NCI-H146 treated with DMSO at 0.1 percent for 48 hours (cell line): ENCODE measurements at regions not wholly inside any gene's neighbourhood (a gene's known extent, or its start where the extent isn't known, plus 50 kb on each side); places are given as distances from the start of the nearest gene placed in this dataset.
A peak's percentile ranks its signal among the peaks of the same experiment; 100 is the strongest.

ENCODE experiments used
- DNase-seq: peaks from one replicate; lab custom pipeline; 2025; ENCODE audit not compliant: unreplicated experiment; lab: John Stamatoyannopoulos, UW

DNA sequence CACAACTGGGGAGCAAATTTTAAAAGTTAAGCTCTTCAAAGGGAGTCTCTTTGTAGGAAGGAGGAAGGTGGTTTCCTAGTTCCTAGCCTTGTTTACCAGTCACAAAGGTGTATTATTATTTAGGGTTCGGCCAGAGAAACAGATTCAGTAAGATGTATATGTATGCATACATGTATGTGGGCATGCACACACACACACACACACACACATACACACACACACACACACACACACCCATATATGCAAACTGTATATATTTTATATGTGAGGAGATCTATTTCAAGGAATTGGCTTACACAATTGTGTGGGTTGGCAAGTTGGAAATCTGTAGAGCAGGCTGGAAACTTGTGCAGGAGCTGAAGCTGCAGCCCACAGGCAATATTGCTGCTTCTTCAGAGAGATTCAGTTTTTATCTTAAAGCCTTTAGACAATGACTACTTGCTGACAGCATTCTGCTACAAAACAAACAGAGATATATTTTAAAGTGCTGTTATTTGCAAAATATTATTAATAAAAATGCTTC is 75.3 kb upstream of the DNAH5 start:
- DNase-seq, result no peak

- no peak for DNase-seq
Observed at GRCh38 chr5:14017904-14018303, 73.4 kb upstream of the DNAH5 start.

- no peak for DNase-seq
Observed at GRCh38 chr5:14016549-14016948, 72.1 kb upstream of the DNAH5 start.

DNA sequence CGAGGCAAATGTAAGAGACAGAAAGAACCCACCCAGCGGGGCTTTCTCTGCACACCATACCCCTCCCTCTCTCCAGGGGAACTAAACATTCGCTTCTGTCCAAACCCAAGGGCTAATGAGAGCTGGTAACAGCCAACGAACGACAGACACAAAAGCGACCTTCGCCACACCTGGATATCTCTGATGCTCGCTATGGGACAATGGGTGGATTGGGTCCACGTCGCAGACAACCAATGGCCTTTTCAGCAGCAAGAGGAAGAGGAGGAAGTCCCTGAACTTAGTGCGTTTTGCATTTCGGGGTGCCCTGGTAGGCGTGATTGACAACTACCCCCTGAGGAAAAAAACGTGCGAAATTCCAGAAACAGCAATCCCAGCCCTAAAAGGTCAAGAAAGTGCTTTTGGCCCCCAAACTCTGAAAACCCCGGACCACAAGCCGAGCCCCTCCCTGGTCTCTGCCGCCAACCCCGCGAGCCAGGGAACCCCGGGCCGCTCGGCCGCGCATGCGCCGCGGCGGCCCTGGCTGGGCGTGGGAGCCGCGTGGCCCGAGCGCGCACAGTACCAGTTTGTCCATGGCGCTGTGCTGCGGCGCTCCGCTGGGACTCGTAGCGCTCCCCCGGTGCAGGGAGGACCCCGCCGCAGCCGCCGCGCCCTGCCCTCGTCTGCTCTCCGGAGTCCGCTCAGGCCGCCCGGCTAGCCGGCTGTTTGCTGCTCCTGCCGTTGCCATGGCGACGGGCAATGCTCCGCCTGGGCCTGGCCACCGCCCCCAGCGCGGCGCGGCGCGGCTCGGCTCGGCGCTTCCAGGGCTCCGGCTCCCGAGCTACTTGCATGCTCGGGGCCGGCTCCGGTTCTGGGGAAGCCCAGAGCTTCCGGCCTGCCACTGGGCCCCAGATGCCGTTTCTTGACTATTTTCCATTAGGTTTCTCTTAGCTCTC is 66.9 kb upstream of the DNAH5 start:
- DNase-seq, result peak; percentile 75

DNA sequence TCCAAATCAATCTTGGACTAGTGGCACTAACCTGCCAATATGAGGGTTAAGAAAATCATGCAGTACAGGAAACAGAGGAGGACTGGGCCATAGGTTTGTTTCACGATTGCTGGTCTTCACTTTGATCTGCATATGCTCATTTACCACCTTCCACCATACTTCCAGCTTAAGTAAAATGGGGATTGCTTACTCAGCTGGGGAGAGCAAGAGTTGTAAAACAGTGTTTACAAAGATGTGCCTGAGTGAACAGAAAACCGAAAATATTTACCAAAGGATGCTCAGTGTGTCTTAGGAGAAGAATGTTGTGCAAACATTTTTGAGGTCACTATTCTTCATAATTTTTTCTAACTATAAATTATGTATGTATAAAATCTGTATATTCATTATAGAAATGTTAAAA is 65.1 kb upstream of the DNAH5 start:
- DNase-seq, result no peak

- DNase-seq, result no peak
Observed at GRCh38 chr5:14008819-14009311, 64.4 kb upstream of the DNAH5 start.

GRCh38 chr5:14006823-14007520 is 62.5 kb upstream of the DNAH5 start:
- DNase-seq, result no peak

DNA sequence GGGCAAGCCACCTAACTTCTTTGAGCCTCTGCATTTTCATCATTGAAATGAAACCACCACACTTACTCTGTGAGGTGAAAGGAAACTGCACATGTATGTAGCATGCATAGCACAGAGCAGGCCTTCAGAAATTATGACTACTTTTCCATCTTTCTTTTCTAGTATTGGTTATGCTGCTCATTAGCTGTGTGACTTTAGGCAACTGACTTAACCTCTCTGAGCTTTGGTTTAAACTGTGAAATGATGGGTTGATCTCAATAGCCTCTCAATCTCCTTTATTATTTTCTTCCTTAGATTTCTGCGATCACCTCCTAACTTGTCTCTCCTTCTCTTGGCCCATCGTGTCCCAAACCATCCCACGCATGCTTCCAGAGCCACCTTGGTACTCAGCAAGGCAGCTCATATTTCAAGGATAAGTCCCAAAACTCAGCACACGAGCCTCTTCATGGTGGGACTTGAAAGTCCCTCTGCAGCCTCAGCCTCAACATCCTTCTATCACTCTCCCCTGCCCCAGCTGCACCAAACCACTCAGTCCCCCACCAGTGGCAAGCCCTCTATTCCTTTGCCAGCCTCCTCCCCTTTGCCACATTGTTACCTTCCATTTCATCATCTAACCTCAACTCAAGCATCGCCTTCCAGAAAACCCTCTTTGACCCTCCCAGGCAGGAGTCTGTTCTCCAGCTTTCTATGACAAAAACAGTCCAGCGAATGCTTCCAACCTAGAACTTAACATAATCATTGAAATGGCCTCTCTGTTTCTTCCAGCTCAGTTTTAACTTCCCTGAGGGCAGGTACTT is 60.3 kb upstream of the DNAH5 start:
- no peak for DNase-seq

DNA sequence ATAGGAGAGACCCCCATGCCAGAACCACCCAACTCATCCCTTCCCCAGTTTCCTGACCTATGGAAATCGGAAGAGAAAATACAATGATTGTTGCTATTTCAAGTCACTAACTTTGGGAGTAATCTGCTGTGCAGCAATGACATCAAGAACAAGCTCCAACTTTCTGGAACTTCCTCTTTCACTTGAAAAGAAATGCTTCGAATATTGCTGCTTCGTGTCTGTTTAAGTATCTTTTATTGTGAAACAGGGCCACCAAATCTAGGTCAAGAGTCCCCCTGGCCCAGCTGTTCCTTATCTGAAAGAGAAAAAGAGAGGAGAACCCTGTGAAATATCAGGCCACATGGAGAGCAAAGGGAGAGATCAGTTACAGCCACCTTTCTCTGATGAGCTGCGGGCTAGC is 59.4 kb upstream of the DNAH5 start:
- DNase-seq, result no peak

- DNase-seq, result no peak
Observed at GRCh38 chr5:14003513-14003912, 59.0 kb upstream of the DNAH5 start.

GRCh38 chr5:13998254-13998653 is 53.8 kb upstream of the DNAH5 start:
- no peak for DNase-seq

- DNase-seq, result no peak
Observed at GRCh38 chr5:13997514-13997913, 53.0 kb upstream of the DNAH5 start.

- DNase-seq, result no peak
Observed at GRCh38 chr5:13994621-13995253, 50.2 kb upstream of the DNAH5 start.
